ENCODE measurements at regions not wholly inside any gene's neighbourhood (a gene's known extent, or its start where the extent isn't known, plus 50 kb on each side); places are given as distances from the start of the nearest gene placed in this dataset.
"Not testable (repeated sequence)": the region's sequence is repeated elsewhere in the genome, so short reads cannot be mapped to it uniquely, and the experiment has no call there.

DNA sequence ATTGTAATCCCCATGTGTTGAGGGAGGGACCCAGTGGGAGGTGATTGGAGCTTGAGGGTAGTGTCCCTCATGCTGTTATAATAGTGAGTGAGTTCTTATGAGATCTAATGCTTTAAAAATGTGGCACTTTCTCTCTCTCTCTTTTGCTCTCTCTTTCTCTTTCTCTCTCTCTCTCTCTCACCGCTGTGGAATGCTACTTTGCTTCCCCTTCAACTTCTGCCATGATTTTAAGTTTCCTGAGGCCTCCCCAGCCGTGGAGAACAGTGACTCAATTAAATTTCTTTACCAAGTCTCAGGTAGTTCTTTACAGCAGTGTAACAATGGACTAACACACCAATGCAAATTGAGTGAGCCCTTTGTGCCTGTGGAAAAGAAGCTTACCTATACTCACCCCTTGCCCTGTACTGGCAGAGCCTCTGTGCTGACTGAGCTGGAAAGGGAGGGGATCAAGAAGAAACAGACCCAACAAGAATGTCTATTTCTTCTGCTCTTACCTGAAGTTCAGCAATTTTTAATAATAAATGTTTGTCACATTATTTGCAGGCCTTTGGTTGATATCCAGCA, 642.5 kb upstream of the KCND2 start:
- no peaks in the 10 kb centered on the region for H3K4me1 ChIP-seq
- DNase-seq (ENCODE audit: low spot score in 2 of 2), result no peak
- no peaks in the 10 kb centered on the region for H3K36me3 ChIP-seq
- H3K27me3 ChIP-seq, result no peaks in the 10 kb centered on the region
- H3K4me3 ChIP-seq, result no peak overlapping the region
- H3K9me3 ChIP-seq, result no peaks in the 10 kb centered on the region
- 48 to 60% methylated on average over 2 of the region's 2 CpGs for WGBS, 2 donors
- no peak for TF ChIP-seq EP300 (IDR thresholded peaks at IDR 0.05)
- TF ChIP-seq, protein P1, sequence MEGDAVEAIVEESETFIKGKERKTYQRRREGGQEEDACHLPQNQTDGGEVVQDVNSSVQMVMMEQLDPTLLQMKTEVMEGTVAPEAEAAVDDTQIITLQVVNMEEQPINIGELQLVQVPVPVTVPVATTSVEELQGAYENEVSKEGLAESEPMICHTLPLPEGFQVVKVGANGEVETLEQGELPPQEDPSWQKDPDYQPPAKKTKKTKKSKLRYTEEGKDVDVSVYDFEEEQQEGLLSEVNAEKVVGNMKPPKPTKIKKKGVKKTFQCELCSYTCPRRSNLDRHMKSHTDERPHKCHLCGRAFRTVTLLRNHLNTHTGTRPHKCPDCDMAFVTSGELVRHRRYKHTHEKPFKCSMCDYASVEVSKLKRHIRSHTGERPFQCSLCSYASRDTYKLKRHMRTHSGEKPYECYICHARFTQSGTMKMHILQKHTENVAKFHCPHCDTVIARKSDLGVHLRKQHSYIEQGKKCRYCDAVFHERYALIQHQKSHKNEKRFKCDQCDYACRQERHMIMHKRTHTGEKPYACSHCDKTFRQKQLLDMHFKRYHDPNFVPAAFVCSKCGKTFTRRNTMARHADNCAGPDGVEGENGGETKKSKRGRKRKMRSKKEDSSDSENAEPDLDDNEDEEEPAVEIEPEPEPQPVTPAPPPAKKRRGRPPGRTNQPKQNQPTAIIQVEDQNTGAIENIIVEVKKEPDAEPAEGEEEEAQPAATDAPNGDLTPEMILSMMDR (IDR thresholded peaks at IDR 0.05), result no peak
- TF ChIP-seq POLR2A (IDR thresholded peaks at IDR 0.05), result no peak
- H3K27ac ChIP-seq, result no peak overlapping the region

DNA sequence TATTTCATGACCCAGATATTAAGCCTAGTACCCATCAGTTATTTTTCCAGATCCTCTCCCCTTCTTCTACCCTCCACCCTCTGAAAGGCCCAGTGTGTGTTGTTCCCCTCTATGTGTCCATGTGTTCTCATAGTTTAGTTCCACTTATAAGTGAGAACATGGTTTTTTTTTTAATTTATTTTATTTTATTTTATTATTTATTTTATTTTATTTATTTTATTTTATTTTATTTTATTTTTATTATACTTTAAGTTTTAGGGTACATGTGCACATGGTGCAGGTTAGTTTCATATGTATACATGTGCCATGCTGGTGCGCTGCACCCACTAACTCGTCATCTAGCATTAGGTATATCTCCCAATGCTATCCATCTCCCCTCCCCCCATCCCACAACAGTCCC, 639.2 kb upstream of the KCND2 start:
- not testable (repeated sequence) for H3K4me3 ChIP-seq; H3K4me1 ChIP-seq; H3K36me3 ChIP-seq; H3K9me3 ChIP-seq; DNase-seq (ENCODE audit: low spot score in 2 of 2); H3K27ac ChIP-seq; H3K27me3 ChIP-seq
- WGBS, 2 donors, result 89 to 91% methylated on average over 2 of the region's 2 CpGs

GRCh38 chr7:119640326-119640725, 632.6 kb upstream of the KCND2 start:
- Histone ChIP-seq H3K27ac (no peak overlapping the region), H3K36me3 (no peaks in the 10 kb centered on the region), H3K27me3 (no peaks in the 10 kb centered on the region), H3K4me1 (no peaks in the 10 kb centered on the region), H3K4me3 (no peak overlapping the region), H3K9me3 (no peaks in the 10 kb centered on the region)
- WGBS, 2 donors, result 80 to 85% methylated on average over 4 of the region's 4 CpGs
- no peak for DNase-seq (ENCODE audit: low spot score in 2 of 2)
- TF ChIP-seq, protein P1 (IDR thresholded peaks at IDR 0.05), result no peak
- TF ChIP-seq POLR2A (IDR thresholded peaks at IDR 0.05), result no peak
- no peak for TF ChIP-seq EP300 (IDR thresholded peaks at IDR 0.05)

- H3K27ac ChIP-seq, result no peak overlapping the region
- WGBS, 2 donors, result 79 to 80% methylated on average over 4 of the region's 4 CpGs
- DNase-seq (ENCODE audit: low spot score in 2 of 2), result no peak
Measured at GRCh38 chr7:119640861-119641260, 632.1 kb upstream of the KCND2 start.

DNA sequence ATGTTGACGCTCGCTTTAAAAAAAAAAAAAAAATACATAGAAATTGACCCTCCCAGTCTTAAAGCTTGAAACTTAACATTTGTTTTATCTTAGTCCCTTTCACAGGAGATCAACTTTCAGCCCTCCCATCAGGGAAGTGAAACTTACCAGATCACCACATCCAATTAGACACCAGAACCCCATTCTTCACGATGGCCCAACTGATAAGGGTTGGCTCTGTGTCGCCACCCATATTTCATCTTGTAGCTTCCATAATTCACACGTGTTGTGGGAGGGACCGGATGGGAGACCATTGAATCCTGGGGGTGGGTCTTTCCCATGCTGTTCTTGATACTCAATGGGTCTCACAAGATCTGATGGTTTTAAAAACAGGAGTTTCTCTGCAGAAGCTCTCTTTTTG, 629.4 kb upstream of the KCND2 start:
- no peaks in the 10 kb centered on the region for H3K9me3 ChIP-seq
- 80 to 87% methylated on average over 6 of the region's 6 CpGs for WGBS, 2 donors
- DNase-seq (ENCODE audit: low spot score in 2 of 2), result no peak

More at GRCh38 chr7:119640861-119641260, 632.1 kb upstream of the KCND2 start:
- Histone ChIP-seq H3K4me3 (no peak overlapping the region), H3K27me3 (no peaks in the 10 kb centered on the region), H3K36me3 (no peaks in the 10 kb centered on the region), H3K9me3 (no peaks in the 10 kb centered on the region), H3K4me1 (no peaks in the 10 kb centered on the region)
- no peak for TF ChIP-seq EP300 (IDR thresholded peaks at IDR 0.05)
- no peak for TF ChIP-seq POLR2A (IDR thresholded peaks at IDR 0.05)
- TF ChIP-seq, protein P1 (IDR thresholded peaks at IDR 0.05), result no peak

More for the DNA sequence above, 629.4 kb upstream of the KCND2 start:
- no peaks in the 10 kb centered on the region for H3K36me3 ChIP-seq
- H3K27ac ChIP-seq, result no peak overlapping the region
- TF ChIP-seq, protein P1 (IDR thresholded peaks at IDR 0.05), result no peak
- no peak for TF ChIP-seq POLR2A (IDR thresholded peaks at IDR 0.05)
- TF ChIP-seq EP300 (IDR thresholded peaks at IDR 0.05), result no peak
- H3K4me1 ChIP-seq, result no peaks in the 10 kb centered on the region
- no peak overlapping the region for H3K4me3 ChIP-seq
- no peaks in the 10 kb centered on the region for H3K27me3 ChIP-seq

Data from tibial nerve (tissue), 4 donors.